NCI-H82 (cell line): ENCODE measurements at regions not wholly inside any gene's neighbourhood (a gene's known extent, or its start where the extent isn't known, plus 50 kb on each side); places are given as distances from the start of the nearest gene placed in this dataset.
"Not testable (repeated sequence)": the region's sequence is repeated elsewhere in the genome, so short reads cannot be mapped to it uniquely, and the experiment has no call there.

ENCODE experiments used
- DNase-seq: peaks from one replicate; lab custom pipeline; 2025; lab: John Stamatoyannopoulos, UW

DNA sequence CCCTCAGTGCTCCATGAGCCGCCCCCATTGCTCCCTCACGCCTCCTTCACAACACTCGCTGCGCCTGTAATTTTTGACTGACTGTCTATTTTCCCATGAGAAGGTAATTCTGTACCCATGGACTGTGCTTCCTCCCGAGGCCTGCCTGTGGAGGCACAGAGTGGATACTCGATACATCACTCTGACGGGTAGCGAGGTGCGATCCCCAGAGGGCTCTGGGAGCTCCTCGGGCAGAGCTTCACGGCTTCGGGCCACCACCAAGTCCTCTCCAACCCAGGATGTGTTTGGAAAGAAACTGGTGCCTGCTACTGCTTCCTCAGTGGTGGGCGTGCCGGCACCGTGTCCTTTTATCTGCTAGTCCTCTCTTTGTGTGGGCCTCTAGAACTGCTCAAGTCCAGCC, 108.6 kb upstream of the DLG1 start:
- DNase-seq: no peak

DNA sequence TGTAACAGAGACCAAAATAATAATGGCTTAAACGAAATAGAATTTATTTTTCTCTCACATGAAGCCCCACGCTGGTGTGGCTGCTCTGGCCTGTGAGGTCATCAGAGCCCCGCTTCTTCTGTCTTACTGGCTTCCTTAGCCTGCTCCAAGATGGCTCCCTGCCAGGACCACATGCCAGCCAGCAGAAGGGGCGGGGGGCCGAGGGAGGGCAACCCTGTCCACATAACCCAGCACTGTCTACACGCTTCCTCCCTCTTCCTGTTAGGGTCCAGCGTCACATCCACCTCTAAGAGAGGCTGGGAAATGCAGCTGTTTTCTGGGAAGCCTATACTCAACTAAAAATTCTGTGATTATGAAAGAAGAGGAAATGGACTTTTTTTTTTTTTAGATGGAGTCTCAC, 107.9 kb upstream of the DLG1 start:
- no peak for DNase-seq

DNA sequence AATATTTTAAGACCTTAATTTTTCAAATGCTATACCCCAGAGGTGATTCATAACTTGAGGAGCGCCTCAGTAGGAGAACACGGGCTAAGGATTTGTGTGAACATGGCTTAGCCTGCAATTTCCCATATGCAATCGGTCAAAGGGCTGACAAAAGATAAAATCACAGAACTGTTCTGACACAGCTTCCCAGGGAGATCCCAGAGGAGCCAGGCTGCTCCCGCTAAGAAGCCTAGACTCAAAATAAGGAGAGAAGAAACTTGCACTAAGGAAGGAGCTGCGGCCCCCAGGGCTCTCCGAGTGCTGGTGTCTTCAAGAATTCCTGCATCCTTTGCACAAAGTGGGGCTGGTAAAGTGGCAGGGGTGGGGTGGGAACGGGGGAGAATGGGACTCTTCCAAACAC, 106.3 kb upstream of the DLG1 start:
- no peak for DNase-seq

DNA sequence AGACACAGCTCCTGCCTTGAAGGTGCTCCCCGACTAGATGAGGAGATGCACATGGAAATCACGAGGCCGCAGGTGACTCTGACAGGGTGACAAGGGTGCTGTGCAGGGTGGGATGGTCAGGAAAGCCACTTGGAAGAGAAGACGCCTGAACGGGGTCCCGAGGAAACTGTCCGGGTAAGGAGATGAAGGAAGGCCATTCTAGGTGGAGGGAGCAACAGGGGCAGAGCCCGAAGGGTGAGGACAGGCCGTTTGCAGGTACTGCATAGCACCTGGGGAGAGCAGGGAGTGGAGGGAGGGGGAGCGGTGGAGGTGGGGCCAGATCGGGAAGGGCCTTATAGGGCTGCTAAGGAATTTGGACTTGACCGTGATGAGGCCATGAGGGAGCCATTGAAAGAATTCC, 105.6 kb upstream of the DLG1 start:
- DNase-seq: no peak

DNA sequence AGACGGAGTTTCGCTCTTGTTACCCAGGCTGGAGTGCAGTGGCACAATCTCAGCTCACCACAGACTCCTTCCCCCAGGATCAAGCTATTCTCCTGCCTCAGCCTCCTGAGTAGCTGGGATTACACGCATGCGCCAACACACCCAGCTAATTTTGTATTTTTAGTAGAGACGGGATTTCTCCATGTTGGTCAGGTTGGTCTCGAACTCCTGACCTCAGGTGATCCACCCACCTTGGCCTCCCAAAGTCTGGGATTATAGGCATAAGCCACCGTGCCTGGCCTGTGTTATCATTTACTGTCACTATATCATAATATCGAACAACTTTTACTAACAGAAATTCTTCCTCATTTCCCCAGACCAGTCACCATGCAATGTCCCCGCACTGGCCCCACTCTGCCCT, 104.0 kb upstream of the DLG1 start:
- DNase-seq: not testable (repeated sequence)

DNA sequence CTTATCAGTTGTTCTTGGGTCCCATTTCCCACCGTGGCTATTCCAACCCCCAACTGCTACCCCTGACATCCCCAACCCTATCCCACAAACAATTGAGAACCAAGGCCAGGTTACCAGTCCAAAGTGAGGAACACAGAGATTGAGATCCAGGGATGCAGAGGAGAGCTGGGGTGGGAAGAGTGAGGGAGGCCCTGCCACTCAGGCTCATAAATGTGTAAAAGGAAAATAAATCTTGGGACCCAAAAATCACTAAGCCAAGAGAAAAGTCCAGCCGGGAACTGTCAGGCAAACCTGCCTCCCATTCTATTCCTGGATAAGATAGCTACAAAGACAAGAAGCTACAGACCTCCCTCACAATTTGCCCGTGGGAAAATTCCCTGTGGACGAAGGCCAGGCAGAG, 101.1 kb upstream of the DLG1 start:
- no peak for DNase-seq

DNA sequence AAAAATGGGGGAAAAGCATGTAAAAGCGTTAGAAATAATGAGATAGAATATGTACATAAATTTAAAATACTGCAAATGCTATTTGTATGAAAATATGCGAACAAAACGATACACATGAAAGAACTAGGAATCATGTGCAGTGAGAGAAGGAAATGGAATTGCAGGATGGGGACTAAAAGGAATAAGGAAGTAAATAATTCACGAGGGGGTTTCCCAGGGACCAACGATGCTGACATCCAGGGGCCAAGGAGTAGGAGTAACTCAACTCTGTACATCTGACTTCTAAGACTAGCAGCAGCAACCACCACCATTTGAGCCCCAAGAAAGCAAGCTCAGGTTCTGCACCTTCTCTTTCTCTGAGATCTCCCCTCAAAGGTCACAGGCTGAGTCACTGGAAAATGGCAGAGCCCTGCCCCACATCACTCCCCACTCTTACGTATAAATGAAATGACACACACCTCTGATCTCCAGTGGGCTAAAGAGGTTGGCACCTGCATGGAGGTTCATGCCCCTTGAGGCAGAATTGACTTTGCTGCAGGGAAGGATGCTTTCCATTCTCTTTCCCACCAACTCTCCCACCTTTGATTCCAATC, 100.0 kb upstream of the DLG1 start:
- DNase-seq: no peak

DNA sequence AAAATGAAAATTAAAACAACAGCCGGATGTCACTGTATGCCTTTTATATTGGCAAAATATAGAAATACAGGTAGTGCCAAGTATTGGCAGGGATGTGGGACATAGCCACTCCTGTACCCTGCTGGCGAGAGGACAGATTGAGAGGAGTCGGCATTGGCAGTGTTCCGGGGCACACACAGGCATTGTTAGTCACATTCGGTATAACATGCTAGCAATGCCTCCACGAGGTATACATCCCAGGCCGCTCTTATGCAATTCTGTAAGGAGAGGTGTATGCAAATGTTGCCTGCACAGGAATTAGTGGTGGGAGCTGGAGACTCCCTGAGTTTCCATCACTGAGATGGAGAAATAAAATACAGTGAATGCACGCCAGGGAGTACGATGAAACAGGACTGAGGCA, 99.4 kb upstream of the DLG1 start:
- DNase-seq: no peak

DNA sequence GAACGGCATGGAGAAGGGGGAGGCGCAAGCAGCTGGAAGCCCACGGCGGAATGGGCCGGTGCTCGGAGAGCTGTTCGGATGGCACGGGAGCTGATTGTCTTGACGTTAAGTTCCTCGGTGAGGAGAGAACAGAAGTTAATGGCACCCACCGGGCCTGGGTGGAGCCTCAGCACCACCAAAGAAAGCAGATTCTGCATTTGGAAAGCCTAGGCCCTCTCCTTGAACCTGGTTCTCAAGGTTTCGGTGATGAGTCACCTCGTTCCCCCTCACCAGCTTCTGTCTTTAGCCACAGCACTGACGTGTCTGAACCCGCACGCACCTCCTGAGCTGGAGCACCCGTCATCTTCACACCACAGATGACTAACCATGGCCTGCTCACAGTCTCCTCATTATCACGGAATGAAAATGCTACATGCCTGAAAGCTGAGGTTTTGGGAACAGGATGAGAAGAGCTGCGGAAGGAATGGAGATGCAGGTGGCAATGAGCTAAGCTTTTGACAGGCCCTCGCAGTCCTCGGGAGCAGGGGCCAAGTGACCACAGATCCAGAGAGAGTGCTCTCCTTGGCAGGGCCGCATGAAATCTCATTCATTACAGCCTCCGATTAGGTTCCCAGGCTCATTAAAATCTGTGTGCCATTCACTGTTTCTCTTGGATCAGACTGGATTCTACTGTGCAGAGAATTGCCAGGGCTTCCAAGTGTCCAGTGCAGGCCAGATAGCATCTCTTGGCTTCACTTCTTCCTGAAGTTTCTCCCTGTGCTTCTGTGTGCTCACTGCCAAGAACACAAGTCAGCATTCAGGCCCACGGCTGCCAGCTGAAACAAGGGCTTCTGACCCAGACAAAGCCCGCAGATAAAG, 96.3 kb upstream of the DLG1 start:
- DNase-seq: no peak

DNA sequence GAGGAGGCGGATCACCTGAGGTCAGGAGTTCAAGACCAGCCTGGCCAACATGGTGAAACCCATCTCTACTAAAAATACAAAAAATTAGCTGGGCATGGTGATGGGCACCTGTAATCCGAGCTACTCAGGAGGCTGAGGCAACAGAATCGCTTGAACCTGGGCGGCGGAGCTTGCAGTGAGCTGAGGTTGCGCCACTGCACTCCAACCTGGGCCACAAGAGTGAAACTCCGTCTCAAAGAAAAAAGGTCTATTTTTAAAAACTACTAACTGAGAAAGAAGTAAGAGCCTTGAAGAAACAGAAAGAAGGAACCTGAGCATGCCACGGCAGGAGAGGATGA, 95.7 kb upstream of the DLG1 start:
- not testable (repeated sequence) for DNase-seq

DNA sequence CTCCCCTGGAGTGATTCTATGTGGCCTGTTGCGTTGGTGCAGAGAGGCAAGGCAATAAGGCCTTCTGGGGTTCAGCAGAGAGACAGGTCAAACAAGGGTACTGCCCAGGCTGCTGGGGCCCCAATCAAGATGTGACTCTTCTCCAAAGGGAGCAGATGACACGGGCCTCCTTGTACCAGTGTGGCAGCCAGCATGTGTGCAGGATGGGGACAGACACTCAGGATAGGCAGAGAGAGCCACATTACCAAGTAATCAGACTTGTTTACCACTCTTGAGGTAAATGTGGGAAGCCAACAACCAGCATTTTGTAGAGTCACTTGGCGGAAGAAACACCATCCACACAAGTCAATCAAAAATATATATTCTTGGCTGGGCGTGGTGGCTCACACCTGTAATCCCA, 95.3 kb upstream of the DLG1 start:
- DNase-seq: no peak

DNA sequence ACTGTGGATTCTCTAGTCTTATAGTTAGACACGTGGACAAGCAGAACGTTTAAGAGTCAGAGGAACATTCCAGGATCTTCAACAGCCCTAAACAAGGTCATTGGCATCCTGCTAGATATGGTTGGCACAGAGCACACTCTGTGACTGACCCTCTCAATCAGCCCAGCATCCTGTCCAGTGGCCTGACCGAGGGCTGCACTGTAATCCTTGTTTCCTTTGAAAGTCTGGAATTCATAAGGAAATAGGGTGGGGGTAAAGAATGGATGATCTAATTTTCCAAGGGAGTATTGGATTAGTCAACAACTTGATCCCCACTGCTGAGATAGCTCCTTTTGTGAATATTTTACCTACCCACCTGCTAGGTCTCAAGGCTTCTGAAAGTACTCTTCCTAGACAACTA, 94.5 kb upstream of the DLG1 start:
- DNase-seq: no peak

DNA sequence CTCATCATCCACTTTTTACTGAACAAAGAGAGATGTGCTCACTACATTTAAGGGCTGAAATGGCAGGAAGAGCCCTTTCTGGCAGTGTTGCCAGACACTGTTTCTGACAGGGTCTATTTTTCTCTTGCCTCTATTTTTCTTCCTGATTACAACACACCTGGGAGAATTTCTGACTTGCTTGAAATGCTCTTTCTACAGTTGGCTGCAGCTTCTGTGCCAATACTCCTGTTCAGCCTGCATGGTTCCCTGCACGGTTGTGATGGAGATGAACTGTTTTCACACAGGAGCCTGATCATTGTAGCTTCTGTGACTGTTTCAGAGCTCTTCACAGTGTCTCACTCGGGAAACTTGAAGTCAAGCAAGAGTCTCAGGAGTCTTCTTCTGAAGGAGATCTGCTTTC, 83.0 kb upstream of the DLG1 start:
- DNase-seq: no peak

DNA sequence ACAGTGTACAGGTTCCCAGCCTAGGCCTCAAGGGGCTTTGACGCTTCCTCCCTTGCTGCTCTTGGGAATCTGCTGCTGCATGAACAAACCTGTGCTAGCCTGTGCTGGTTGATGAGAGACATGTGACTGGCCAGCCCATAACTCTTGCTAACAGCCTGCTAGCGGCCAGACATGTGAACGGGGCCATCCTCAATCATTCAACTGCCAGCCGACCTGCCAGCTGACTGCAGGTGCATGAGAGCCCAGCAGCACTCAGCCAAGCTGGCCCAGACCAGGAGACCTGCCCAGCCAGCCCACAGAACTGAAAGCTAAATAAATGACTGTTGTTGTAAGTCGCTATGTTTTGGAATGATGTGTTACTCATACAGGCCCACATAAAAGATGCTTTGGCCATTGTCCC, 82.4 kb upstream of the DLG1 start:
- DNase-seq: no peak

DNA sequence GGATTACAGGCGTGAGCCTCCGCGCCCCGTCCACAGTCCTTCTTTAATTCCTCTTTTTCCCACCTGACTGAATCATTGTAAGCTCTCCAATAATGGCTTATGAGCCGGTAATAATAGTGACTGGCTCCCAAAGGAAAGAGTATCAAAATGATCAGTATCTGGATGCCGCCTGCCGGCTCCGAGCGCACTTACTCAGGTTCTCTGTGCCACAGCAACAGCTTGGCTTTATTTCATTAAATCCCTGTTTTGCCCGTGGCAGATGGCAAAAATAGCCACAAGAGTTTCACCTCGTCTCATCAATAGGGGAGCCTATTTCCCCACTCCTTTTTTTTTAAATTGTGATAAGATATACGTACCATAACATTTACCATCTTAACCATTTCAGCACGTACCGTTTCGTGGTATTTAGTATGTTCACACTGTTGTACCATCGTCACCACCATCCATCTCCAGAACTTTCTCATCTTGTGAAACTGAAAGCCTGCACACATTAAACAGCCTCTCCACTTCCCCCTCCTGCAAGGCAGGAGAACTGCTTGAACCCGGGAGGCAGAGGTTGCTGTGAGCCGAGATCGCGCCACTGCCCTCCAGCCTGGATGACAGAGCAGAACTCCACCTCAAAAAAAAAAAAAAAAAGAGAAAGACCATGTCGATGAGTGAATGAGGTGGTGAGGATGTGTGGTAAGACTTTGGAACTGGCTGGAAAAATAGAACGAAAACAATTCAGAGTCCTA, 80.7 kb upstream of the DLG1 start:
- peak; percentile 43 for DNase-seq

DNA sequence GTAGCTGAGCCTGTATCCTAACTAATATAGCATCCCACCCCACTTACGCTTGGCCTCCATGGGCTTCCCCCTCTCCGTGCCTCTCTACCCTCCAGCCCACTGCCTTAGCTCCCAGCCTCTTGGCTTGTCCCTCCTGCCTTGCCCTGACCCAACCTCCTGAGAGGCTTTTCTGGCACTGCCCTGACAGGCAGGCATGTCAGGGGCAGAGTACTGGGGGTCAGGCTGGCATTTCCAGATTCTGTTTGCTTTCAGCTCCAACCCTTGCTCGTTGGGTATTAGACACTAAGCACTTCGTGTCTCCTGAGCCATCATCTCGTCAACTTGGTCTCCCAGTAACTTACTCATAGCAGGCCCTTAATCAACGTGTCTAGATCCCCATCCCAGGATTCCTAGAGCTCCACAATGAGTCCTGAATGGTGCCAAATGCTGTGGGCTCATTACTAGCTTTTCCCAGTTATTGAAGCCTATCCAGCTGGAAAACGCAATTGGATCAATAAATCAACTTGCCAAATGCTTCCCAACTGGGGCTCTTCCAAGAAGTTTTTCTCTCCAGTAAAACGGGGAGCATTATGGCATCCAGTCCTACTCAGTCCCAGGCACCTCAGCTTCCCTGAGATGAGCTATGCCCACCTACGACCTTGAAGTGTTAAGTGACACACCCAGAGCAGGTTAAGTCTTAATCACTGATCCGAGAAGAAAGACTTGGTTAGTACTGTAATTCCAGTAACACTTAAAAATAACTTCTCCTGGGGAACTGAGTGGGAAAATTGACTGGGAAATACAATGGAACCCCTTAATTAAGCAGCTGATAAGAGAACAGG, 78.5 kb upstream of the DLG1 start:
- DNase-seq: no peak

DNA sequence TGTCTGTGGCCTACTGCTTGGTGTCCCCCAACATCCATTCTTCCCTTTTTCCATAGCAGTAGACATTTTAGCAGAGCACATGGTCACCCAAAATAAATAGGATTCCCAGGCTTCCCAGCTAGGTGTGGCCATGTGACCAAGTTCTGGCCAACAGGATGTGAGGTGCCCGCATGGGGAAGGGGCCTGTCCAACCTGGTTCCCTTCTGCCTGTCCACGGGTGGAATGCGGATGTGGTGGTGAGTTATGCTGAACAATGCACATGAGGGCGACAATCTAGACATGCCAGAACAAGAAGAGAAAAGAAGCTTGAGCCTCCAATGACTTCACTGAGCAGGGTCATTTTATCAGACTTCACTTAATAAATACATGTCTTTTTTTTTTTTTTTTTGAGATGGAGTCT, 77.6 kb upstream of the DLG1 start:
- DNase-seq: no peak

DNA sequence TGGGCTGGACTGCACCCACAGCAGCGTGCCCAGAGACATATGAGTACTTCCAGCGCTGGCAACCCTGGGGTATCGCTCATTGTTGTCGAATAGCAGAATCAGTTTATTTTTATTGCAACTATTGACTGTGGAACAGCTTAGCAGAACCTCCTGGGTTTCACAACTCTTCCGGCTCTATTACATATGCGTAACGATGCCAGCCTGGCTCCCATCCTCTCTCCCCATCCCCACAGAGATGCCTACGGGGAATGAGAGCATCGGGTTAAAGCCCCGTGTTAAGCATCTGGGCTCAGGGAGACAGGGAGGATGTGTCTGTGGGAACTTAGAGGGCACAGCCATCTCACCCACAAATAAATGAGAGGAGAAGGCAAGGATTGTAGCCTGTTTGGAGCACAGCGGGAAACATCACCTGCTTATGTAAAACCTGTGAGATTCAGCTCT, 76.6 kb upstream of the DLG1 start:
- DNase-seq: no peak

DNA sequence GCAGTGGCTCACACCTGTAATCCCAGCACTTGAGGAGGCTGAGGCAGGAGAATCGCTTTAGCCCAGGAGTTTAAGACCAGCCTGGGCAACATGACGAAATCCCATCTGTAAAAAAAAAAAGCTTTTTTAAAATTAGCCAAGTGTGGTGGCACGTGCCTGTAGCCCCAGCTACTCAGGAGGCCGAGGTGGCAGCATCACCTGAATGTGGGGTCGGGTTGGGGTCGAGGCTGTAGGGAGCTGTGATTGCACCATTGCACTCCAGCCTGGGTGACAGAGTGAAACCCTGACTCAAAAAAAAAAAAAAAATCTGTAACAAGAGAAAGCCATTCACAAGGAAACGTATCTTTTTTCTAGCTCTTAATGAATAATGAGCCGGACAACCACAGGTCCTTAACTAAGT, 74.7 kb upstream of the DLG1 start:
- no peak for DNase-seq

DNA sequence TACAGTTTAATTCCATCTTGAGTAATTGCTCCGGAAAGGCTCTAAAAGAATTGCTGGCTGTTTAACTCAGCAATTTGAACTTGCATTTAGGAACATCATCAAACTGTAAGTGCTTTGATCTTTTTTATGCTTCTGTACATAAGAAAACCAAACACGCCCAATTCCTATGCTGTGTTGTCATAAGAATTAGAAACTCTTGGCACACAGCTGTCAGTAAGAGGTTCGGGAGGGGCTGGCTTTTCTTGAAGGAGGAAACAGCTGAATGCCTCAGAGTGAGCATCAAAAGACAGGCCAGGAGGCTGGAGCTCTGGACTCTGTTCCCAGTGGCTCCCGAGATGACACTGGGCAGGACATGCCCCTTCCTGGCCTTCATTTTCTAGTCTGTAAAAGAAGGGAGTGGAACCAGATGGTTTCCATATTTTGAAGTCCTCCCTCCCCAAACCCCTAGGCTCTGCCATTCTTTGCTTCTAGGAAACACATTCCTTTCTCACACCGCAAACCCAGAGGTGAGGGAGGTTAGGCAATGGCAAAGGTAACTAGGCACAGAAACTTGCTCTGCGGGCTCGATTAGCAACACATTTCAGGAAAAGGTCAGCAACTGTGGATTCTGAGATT, 73.7 kb upstream of the DLG1 start:
- peak; percentile 88 for DNase-seq

DNA sequence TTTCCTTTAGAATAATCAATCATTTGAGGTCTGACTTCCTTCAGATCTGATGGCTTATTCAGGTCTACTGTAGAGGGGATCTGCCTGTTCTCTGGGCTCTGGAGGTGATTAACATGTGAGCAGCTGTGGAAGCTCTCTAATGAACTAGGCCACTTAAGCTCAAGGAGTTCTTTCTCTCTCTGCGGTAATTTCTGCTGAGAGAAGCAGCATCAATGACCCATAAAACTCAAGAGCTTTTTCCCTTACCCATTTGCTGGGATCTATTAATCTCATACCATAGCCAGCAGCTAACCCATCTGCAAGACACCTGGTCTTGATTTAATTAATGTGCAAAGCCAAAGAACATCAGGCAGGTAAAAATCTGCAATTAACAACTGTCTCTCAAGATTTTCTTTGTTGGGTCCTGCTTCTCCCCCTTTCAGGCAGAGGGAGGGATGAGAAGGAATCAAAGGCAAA, 73.2 kb upstream of the DLG1 start:
- DNase-seq: peak; percentile 98

DNA sequence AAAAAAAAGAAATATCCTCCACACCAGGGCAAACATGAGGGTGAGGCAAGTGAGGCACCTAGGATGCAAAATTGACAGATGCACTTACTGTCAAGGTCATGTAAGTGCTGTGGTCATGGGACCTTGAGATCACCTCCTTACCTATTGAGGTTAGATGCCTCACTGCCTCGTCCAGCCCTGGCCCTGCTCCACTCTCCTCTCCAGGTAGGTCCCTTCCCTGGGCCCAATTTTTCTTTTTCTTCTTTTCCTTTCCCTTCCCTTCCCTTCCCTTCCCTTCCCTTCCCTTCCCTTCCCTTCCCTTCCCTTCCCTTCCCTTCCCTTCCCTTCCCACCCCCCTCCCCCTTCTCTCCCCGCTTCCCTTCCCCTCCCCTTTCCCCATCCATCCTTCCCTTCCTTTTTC, 71.1 kb upstream of the DLG1 start:
- DNase-seq: no peak
